OCI-LY3 (cell line): ENCODE measurements at regions not wholly inside any gene's neighbourhood (a gene's known extent, or its start where the extent isn't known, plus 50 kb on each side); places are given as distances from the start of the nearest gene placed in this dataset.

Source experiments
- H2AFZ ChIP-seq: fragments of 200-600, 300-600 bp; shearing (Covaris generic); 2 replicates; pipeline ENCODE4 v1.6.0; 2014; ENCODE audit warnings: antibody characterized with exemption, low read depth, low read length
- H3K27ac ChIP-seq: fragments of 200-600, 300-600 bp; sonication (generic); 2 replicates; pipeline ENCODE4 v1.5.1; 2014; ENCODE audit warnings: mild to moderate bottlenecking, low read length, moderate library complexity, mixed read lengths
- H3K27me3 ChIP-seq: fragments of 200-600, 300-600 bp; sonication (generic); 2 replicates; pipeline ENCODE4 v1.6.1; 2014; ENCODE audit warnings: low read depth, low read length, mixed read lengths
- H3K36me3 ChIP-seq: fragments of 200-600, 300-600 bp; sonication (generic); replicated peaks from 2 replicates; pipeline ENCODE3; 2014; ENCODE audit warnings: low read depth, low read length, mixed read lengths
- H3K4me1 ChIP-seq: fragments of 300-600, 200-600 bp; sonication (generic); 2 replicates; pipeline ENCODE4 v1.6.1; 2014; ENCODE audit warnings: low read length, mixed read lengths
- H3K4me2 ChIP-seq: fragments of 200-600, 300-600 bp; sonication (generic); 2 replicates; pipeline ENCODE4 v1.6.1; 2014; ENCODE audit warnings: low read length, mixed read lengths
- H3K4me3 ChIP-seq: fragments of 300-600, 200-600 bp; sonication (generic); 2 replicates; pipeline ENCODE4 v1.5.1; 2014; ENCODE audit warnings: antibody characterized with exemption, mild to moderate bottlenecking, low read length, moderate library complexity
- H3K79me2 ChIP-seq: fragments of 300-600, 200-600 bp; shearing (Covaris generic); 2 replicates; pipeline ENCODE4 v1.6.1; 2014; ENCODE audit warnings: mild to moderate bottlenecking, low read length, mixed read lengths
- H3K9ac ChIP-seq: fragments of 300-600, 200-600 bp; shearing (Covaris generic); 2 replicates; pipeline ENCODE4 v1.6.0; 2014; ENCODE audit warnings: mild to moderate bottlenecking, low read length, moderate library complexity
- H3K9me3 ChIP-seq: fragments of 200-600, 300-600 bp; shearing (Covaris generic); 2 replicates; pipeline ENCODE4 v1.6.1; 2014; ENCODE audit warnings: low read length, mixed read lengths; ENCODE audit not compliant: insufficient read depth
- H4K20me1 ChIP-seq: fragments of 200-600, 300-600 bp; sonication (generic); 2 replicates; pipeline ENCODE4 v1.6.1; 2016; ENCODE audit warnings: low read length, mixed read lengths; ENCODE audit not compliant: insufficient read depth
- CTCF ChIP-seq: fragments of 200-600, 300-600 bp; sonication (generic); IDR thresholded peaks from 2 replicates; pipeline ENCODE4 v1.5.1; 2014; ENCODE audit warnings: antibody characterized with exemption, low read length, low read depth
- EZH2phosphoT487 ChIP-seq: fragments of 200-600 bp; shearing (Covaris generic); IDR thresholded peaks from 2 replicates; pipeline ENCODE4 v1.6.1; 2018; ENCODE audit warnings: antibody characterized with exemption, mixed run types, low read depth

- TF ChIP-seq EZH2phosphoT487 (no peak), CTCF (no peak)
- Histone ChIP-seq H4K20me1 (no peaks in the 10 kb centered on the region), H3K9me3 (no peaks in the 10 kb centered on the region), H3K4me1 (no peaks in the 10 kb centered on the region), H3K27me3 (no peaks in the 10 kb centered on the region), H3K4me2 (no peak overlapping the region), H2AFZ (no peak overlapping the region), H3K79me2 (no peaks in the 10 kb centered on the region), H3K4me3 (no peak overlapping the region), H3K9ac (no peak overlapping the region), H3K27ac (no peak overlapping the region), H3K36me3 (no peaks in the 10 kb centered on the region)
Measured at GRCh38 chr2:66761826-66762225, 326.9 kb downstream of the MEIS1 start.

- Histone ChIP-seq H3K9me3 (no peaks in the 10 kb centered on the region), H3K36me3 (no peaks in the 10 kb centered on the region), H2AFZ (no peak overlapping the region), H3K4me1 (no peaks in the 10 kb centered on the region), H3K79me2 (no peaks in the 10 kb centered on the region), H3K27me3 (no peaks in the 10 kb centered on the region), H3K27ac (no peak overlapping the region), H4K20me1 (no peaks in the 10 kb centered on the region), H3K4me3 (no peak overlapping the region), H3K9ac (no peak overlapping the region), H3K4me2 (no peak overlapping the region)
- no peak for TF ChIP-seq CTCF
- no peak for TF ChIP-seq EZH2phosphoT487
Measured at GRCh38 chr2:66762761-66763160, 327.8 kb downstream of the MEIS1 start.

- Histone ChIP-seq H3K27me3 (no peaks in the 10 kb centered on the region), H3K4me1 (no peaks in the 10 kb centered on the region), H3K27ac (no peak overlapping the region), H4K20me1 (no peaks in the 10 kb centered on the region), H3K36me3 (no peaks in the 10 kb centered on the region), H3K4me2 (no peak overlapping the region), H3K79me2 (no peaks in the 10 kb centered on the region), H2AFZ (no peak overlapping the region), H3K9me3 (no peaks in the 10 kb centered on the region), H3K4me3 (no peak overlapping the region), H3K9ac (no peak overlapping the region)
- TF ChIP-seq EZH2phosphoT487 (no peak), CTCF (no peak)
Measured at GRCh38 chr2:66766582-66766981, 331.7 kb downstream of the MEIS1 start.

- H3K4me2 ChIP-seq: no peak overlapping the region
- no peaks in the 10 kb centered on the region for H3K4me1 ChIP-seq
- H3K27ac ChIP-seq: no peak overlapping the region
- H3K9me3 ChIP-seq: no peaks in the 10 kb centered on the region
- no peaks in the 10 kb centered on the region for H3K36me3 ChIP-seq
- no peak overlapping the region for H3K9ac ChIP-seq
- no peaks in the 10 kb centered on the region for H4K20me1 ChIP-seq
- no peaks in the 10 kb centered on the region for H3K27me3 ChIP-seq
- H3K4me3 ChIP-seq: no peak overlapping the region
- no peaks in the 10 kb centered on the region for H3K79me2 ChIP-seq
- no peak overlapping the region for H2AFZ ChIP-seq
- TF ChIP-seq EZH2phosphoT487: no peak
- TF ChIP-seq CTCF: no peak
Measured at GRCh38 chr2:66771359-66771976, 336.5 kb downstream of the MEIS1 start.
